ENCODE measurements at regions not wholly inside any gene's neighbourhood (a gene's known extent, or its start where the extent isn't known, plus 50 kb on each side); places are given as distances from the start of the nearest gene placed in this dataset.
"Not testable (repeated sequence)": the region's sequence is repeated elsewhere in the genome, so short reads cannot be mapped to it uniquely, and the experiment has no call there.

DNA sequence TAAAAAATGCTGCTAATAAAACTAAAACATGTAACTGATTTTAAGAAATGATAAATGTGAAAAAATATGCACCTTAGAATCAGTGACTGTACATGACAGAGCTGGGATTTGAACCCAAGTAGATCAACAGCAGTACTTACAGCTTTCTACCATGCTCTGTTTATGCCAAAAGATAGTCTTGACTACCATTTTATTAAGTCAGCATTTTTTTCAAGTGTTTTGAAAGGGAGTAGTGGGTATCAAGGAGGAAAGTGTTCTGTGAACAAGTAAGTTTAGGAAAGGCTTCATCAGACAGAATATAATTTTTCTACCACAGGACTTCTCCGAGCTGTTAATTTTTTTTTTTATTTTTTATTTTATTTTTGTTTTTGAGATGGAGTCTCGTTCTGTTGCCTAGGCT lies 180.4 kb upstream of the GLRA1 start:
- no peak for DNase-seq

DNA sequence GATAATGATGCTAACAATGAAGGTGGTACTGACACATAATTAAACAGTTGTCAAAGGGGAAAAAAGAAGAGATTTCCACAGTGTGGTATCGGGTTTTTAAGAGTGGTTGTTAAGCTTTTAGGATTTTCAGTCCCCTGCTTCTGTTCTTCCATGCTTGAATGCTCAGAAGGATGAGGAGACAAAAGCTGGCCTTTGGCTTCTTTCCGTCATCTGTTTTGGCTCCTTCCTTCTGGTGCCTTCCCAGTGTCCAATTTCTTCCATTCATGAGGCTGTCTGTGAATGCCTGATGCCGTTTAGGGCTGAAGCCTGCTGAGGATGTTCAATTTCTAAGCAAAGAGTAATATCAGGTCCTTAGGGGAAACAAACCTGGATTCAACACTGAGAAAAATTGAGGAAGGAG lies 179.6 kb upstream of the GLRA1 start:
- DNase-seq = no peak

DNA sequence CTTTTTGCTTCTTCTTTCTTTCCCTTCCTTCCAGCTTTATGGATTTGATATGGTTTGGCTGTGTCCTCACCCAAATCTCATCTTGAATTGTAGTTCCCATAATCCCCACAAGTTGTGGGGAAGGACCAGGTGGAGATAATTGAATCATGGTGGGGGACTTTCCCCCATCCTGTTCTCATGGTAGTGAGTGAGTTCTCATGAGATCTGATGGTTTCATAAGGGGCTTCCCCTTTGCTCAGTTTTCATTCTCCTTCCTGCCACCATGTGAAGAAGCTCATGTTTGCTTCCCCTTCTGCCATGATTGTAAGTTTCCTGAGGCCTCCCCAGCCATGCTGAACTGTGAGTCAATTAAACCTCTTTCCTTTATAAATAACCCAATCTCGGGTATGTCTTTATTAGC lies 178.3 kb upstream of the GLRA1 start:
- DNase-seq = not testable (repeated sequence)

DNA sequence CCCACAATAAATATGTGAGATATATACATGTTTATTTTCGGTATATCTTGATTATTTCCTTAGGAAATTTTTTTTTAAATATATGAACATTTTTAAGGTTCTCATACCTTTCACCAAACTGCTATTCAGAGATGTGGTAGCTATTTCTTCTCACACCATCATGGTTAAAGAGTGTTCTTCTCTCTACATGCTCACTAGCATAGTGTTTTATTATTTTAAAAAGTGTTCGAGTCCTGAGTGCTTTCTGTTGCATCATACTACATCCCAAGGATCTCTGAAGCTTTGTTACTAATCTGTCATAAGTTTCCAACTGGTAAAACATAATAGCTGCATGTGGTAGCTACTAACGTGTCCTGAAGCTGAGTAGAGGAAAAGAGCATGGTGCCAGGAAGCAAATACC lies 177.4 kb upstream of the GLRA1 start:
- no peak for DNase-seq

DNA sequence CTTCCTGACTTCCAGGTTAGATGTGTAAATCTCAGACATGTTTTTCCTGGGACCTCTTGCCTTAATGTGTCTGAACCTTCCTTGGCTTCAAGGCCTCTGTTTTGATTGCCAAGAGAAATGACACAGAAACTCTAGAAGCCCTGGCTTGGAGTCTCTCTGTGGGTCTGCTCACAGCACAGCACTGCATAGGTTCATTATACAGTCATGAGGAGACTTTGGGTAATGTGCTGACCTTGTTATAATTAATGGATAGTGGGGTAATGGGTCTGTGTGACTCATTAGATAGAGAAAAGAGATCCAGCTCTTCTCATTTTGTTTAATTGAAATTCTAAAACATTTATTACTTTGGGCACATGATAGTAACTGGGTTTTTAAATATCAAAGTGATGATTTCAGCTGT lies 175.8 kb upstream of the GLRA1 start:
- no peak for DNase-seq

DNA sequence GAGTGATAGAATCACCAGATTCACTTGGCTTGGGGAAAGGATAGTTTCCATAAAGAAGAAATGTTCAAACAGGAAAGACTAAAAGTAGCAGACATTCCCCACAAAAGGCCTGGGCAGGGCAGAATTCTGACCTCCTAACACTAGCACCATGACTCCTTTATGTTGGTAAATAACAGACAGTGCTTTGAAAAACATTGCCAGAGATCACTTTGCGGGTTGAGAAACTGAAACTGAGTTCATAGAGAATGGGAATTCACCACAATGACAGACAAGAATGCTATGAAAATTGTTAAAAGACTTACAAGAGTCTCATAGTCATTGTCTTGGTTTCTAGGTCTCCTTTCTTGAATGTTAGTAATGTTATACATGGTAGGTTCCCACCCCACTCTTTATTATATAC lies 172.5 kb upstream of the GLRA1 start:
- peak; percentile 26 for DNase-seq

DNA sequence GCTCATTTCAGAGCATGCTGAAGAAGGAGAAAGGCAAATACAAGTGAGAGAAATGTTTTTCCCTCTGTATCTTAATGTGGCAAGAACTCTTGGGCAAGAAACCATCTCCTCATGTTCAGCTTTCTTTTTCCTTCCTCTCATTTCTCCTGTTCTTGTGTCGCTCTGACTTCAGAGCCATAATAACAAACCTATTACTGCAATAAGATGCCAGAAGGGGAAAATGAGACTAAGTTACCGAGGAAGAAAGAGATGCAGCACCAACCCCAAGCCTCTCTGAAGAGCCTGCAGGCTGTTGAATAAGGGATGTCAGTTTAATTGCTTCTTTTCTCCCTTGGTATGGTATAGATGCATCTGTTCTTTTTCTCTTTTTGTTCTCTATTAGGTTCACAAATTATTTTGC lies 170.1 kb upstream of the GLRA1 start:
- peak; percentile 70 for DNase-seq

DNA sequence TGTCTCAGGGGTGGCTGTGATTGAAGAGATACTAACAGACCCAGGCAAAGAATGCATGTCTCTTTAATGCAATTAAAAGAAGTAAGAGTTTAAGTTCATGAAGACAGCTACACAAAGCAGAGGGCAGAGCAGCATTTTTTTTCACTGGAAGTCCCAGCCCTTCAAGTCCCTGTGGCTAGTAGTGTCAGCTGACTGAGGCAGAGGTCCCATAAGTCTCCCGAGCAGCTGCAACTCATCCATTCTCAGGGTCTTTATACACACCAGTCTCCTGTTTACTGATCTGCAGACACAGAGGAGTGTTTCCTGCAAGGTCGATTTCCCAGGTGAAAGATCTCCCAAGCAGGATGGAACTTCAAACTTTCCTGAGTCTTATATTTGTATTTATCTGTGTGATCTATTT lies 169.4 kb upstream of the GLRA1 start:
- peak; percentile 33 for DNase-seq

DNA sequence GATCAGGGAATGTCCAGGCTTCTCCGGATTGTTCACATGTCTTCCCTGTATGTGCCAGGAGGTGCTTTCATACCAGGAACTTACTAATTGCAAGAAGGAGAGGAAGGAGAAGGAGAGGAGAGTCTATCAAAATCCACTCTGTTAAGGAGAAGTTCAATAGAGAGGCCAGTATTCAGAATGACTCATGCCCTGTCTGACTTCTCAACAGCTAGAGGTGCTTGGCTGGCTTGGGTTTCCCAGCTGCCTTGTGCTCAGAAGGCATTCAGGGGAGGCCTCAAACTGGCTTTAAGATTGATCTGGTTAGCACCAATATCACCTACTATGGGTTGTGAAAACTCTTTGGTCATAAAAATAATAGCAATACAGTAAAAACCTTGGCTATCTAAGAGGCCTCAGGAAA lies 167.9 kb upstream of the GLRA1 start:
- DNase-seq = peak; percentile 9

DNA sequence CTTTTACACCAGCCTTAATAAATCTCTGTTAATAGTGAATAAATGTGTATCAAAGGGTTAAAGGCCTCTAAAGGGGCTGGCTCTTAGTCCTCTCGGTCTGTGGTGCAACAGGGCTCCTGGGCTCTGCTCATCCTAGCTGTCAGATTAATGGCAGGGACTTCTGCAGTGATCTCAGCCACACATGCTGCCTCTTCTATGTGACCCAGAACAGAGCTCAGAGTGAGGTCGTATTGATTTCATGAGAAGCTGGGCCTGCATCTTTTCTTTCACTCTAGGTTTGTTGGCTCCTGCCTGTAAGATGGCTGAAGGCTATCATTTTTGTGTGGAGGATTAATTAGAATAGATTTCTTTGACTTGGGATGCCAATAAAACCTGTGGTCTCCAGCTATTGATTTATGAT lies 165.0 kb upstream of the GLRA1 start:
- no peak for DNase-seq

DNA sequence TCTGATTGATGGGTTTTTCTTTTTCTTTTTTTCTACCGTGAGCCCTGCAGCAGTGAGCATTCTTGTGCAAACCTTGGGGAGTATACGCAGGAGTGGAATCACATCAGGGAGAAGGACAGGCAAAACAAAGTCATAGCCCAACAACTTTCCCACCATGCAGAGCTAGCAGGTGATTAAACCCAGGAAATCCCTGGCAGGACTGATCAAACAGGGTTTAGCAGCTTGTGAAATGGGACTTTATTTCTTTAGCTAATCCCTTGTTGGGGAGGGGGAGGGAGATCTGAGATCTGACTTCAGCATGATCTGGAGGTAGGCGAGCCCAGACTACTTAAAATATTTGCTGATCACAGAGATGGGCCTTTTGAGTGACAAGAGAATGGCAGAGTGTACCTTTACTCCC lies 162.0 kb upstream of the GLRA1 start:
- DNase-seq = no peak

DNA sequence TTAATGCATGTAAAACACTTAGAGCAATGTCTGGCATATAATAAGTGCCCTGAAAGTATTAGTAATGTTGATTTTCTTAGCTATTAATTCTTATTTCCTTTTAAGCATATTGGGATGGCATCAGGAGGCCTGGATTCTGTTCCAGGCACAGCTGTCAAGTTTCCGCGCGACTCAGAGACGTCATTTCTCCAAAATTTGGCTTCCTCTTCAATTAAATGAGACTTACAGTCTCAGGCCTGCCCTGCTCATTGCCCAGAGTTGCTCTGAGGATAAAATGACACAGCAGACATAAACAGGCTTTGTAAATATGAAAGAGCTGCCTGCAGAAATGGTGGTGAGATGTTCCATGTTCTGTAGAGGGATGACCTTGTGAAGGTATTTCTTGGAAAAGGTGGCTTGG lies 159.8 kb upstream of the GLRA1 start:
- DNase-seq = no peak

DNA sequence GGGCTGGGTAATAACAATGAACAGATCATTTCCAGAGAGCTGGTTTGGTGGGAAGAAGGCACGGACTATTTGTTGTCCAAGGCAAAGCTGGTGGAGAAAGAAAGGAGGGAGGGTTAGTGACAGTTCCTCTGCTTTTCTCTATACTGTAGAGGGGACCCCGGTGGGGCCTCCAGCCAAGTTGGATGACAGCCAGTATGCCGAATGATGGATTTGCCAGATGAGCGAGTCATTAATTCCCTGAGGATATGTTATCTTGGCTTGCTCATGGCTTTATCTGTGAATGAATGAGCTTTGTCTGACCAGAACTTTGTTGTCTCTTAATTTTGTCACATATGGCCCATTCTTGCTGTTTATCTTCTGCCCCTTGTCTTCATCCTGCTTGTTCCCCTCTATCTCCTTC lies 158.6 kb upstream of the GLRA1 start:
- DNase-seq = no peak

DNA sequence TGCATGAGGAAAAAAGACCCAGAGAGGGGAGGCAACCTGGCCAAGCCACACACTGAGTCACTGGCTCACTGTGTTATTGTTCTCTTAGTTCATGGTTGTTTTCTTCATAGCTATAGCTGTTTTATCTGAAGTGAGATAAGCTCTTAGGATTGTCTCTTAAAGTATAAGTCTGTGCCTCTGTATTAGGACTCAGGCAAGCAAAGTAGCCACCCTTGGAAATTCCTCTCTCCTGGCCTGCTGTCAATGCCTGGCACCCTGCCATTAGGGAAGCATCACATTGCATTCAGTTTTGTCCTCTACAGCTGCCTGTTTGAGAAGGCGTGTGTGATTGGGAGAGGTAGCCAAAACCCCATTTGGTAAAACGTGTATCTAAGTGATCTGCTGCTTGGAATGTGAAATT lies 147.4 kb upstream of the GLRA1 start:
- DNase-seq = no peak

DNA sequence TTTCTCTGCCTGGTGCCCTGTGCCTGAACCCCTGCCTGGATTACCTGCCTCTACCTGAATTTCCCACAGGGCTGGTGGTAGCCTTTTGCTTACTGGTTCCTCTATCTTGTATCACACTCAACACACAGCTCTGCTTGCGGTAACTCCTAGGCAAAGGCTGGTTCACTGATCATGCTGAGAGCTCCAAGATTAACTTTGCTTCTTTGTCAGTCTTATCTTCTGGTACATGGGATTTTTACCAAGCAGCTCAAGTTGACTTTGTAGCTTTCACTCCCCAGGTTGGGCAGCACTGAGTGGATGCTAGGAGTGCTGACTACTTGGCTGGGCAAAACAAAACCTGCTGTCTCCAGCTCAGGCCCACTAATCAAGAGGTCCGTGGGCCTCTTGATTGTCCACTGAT lies 145.9 kb upstream of the GLRA1 start:
- DNase-seq = no peak

DNA sequence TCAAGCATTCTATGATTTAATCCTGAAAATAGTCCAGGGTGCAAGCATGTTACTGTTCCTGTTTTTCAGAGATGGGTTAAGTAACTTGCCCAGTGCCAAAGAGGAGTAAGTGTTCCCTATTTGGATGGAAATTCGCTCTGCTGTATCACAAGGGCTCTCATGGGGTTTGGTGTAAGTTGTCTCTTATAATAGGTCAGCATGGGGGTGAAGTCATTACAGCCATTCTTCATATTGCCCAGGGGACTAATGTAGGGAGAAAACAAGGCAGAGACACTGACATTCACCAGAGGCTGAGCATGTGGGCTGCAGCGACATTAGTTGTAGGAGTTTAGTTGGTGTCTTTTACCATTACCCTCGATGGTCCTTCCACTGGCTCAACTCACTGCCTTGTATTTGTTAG lies 142.1 kb upstream of the GLRA1 start:
- peak; percentile 13 for DNase-seq

DNA sequence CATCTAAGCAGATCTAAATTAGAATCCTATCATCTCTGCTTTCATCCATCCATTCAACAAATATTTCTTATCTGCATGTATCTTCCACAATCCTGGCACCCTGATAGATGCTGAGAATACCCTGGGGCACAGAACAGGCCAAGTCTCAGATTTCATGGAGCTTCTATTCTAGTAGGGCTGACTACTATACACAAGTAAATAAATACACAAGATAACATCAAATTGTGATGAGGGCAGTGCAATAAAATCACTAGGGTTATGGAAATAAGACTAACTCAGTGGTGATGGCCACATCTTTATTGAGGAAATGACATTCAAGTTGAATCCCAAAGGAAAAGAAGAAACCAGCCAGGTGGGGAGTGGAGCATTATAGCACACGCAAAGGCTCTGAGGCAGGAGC lies 138.4 kb upstream of the GLRA1 start:
- DNase-seq = no peak

DNA sequence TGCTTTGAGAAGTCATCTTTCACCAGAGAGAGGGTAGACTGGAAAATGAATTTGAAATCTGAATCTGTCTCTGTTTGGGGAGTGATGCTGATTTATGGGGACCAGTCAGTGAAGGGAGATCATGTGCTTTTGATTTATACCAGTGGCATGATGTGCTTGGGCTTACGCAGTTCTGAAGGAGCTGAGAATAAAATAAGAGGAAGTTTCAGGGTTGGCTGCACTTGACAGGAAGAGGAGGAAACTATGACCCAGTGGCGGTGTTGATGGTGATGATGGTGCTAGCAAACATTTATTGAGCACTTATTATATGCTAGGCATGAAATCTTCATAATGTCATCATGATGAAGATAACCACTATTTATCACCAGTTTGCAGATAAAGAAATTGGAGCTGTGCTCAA lies 136.4 kb upstream of the GLRA1 start:
- no peak for DNase-seq

DNA sequence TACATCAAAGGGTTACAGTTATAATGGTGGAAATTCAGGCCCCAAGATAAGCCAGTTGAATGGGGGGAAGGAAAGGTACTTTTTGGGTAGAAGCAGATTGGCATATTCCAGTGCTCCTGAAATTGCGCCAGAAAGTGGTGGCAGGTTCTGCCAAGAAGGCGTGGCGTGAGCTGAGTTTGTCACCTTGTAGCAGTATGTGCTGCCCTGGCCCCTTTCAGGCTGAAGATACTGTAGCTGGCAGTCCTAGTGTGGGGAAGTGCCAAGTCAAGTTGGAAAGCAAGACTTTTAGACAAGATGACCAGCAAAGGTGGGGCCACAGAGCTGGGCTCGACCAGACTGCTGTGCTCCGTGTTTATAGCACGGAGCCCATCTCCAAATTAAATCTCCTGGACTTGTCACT lies 133.6 kb upstream of the GLRA1 start:
- no peak for DNase-seq

DNA sequence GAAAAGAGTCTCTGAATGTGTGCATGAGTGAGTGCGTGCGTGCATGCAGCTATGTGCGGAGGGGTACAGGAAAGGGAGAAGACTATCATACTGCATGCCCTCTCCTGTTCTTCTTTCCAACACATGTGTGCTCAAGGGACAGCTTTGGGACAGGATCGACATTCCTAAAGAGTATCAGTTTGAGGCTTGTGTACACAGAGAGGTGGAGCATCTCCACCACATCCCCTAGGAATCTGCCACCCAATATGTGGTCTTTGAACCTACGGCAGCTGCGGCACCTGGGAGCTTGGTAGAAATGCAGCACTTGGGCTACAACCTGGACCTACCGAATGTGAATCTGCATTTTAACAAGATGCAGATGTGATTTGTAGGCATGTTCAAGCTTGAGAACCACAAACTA lies 132.3 kb upstream of the GLRA1 start:
- no peak for DNase-seq

DNA sequence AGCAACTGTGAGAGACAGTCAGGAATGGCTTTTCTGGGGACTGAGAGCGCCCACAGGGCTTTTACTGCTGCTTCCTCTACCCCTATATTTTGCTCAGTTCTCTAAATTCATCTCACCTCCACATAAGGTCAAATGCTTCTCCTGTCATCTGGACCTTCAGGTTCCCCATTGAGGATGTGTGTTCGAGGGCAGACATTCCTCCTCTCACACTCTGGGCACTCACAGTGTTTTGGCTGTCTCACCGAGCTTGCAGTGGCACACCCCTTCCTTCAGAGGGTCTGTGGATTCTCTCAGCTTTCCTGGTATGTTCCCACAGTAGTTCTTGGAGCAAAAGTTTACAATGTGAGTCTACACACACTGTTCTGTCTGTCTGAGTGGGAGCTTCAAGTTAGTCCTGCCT lies 127.8 kb upstream of the GLRA1 start:
- no peak for DNase-seq

DNA sequence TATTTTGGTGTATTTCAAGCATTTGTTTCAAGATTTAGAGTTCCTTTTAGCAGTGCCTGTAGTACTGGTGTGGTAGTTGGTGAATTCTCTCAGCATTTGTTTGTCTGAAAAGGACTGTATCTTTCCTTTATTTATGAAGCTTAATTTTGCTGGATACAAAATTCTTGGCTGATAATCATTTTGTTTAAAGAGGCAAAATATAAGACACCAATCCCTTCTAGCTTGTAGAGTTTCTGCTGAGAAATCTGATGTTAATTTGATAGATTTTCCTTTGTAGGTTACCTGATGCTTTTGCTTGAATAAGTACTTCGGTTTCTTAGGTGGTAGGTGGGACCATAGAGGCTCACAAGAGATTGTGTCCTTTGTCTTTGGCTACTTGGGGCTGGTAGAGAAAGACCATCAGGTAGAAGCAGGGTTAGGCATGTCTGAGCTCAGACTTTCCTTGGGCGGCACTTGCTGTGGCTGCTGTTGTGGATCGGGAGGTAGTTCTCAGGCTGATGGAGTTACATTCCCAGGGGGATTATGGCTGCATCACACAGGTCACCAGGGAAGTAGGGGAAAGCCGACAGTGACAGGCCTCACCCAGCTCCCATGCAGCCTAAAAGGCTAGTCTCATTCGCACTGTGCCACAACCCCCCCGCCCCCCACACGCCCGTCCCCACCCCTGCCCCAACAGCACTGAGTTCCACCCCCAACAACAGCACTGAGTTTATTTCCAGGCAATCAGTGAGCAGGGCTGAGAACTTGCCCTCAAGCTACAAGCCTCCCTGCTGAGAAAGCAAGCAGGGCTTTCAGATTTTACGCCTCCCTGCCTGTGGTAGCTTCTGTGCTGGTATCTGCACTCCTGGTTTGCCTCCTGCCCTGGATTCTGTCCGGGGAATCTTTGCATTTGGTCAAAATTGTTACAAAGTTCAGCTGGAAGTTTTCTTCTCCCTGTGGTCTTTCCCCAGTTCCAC lies 127.1 kb upstream of the GLRA1 start:
- no peak for DNase-seq

DNA sequence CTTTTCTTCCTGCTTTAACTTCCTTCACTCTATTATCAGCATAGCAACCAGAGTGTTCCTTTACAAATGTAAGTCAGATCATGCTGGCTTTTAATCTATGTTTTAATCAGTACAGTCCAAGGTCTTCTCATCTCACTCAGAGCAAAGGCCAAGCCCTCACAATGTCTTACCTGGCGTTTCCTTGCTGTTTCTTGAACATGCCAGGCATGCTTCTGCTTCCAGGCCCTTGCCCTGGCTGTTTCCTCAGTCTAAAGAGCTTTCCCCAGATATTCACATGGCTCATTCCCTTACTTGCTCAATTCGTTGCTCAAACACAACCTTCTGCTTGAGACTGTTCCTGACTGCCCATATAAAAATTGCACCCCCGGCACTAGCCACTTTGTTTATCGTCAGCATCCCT lies 121.7 kb upstream of the GLRA1 start:
- DNase-seq = no peak

DNA sequence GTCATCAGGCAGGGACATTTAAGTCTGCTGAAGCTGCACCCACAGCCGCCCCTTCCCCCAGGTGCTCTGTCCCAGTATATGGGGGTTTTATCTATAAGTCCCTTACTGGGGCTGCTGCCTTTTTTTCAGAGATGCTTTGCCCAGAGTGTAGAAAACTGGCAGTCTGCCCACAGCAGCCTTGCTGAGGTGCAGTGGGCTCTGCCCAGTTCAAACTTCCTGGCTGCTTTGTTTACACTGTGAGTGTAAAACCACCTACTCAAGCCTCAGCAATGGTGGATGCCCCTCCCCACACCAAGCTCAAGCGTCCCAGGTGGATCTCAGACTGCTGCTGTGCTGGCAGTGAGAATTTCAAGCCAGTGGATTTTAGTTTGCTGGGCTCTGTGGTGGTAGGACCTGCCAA lies 114.2 kb upstream of the GLRA1 start:
- peak; percentile 14 for DNase-seq

DNA sequence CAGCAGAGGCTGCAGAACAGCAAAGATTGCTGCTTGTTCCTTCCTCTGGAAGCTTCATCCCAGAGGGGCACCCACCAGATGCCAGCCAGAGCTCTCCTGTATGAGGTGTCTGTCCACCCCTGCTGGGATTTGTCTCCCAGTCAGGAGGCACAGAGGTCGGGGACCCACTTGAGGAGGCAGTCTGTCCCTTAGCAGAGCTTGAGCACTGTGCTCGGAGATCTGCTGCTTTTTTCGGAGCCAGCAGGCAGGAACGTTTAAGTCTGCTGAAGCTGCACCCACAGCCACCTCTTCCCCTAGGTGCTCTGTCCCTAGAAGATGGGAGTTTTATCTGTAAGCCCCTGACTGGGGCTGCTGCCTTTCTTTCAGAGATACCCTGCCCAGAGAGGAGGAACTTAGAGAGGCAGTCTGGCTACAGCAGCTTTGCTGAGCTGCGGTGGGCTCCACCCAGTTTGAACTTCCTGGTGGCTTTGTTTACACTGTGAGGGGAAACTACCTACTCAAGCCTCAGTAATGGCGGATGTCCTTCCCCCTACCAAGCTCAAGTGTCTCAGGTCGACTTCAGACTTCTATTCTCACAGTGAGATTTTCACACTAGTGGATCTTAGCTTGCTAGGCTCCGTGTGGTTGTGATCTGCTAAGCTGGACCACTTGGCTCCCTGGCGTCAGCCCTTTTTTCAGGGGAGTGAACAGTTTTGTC lies 101.8 kb upstream of the GLRA1 start:
- not testable (repeated sequence) for DNase-seq

All from DMS79 treated with DMSO at 0.1 percent for 48 hours (cell line).